NCI-H128 (cell line): ENCODE measurements at regions not wholly inside any gene's neighbourhood (a gene's known extent, or its start where the extent isn't known, plus 50 kb on each side); places are given as distances from the start of the nearest gene placed in this dataset.

Experiments
- DNase-seq: peaks from one replicate; lab custom pipeline; 2025; ENCODE audit not compliant: unreplicated experiment; lab: John Stamatoyannopoulos, UW

DNA sequence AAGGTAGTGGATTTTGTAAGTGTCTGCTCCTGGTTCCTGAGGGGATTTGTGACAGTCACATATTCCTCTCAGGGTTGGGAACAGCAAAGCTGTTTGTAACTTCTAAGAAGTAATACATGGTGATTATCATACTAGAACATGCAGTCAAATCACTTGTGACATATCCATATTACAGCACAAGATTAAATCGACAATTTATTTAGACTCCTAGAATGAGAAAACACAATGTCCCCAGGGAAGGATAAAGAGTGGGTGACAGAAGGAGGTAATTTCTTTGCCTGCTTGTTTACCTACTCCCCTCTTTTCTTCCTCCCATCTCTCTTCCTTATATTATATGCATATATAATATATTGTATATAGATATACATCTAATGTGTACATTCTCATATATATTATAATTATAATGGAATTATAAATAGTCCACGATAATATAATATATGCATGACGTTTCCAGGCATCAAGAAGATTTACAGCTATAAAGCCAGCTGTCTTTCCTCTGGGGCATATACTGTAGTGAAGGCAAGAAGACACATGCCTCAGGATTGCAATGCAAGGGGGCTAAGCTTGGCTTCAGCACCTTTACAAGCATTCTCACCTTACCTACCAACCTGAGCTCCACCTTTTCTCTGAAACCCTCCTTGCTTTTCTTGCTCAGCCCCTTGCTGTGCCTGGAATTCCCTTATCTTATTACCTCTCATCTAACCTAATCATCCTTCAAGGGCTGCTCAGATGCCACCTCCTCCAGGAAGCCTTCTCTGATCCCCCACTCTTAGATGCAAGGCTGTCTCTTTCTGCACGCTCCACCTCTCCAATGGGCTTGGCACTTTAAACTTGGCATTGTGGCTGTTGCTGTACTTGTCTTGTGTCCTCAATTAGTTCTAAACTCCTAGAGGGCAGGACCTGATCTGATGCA is 73.1 kb upstream of the PIAS1 start:
- no peak for DNase-seq

DNA sequence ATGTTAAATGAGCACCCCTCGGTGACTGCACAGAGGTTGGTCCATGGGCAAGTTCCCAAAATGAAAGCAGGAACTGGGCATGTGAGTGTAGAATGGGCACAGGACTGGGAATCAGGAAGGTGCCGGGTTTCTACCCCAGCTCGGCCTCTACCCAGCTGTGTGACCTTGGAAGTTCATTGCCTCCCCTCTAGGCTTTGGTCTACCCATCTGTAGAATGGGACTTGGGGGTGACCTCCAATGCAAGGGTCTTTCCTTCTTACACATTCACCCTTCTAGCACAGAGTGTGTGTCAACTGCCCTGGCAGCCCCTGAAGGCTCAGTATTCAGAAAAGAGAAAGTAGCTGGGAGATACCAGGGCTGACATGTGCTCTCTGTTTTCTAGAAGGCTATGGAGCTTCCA is 72.3 kb upstream of the PIAS1 start:
- no peak for DNase-seq

DNA sequence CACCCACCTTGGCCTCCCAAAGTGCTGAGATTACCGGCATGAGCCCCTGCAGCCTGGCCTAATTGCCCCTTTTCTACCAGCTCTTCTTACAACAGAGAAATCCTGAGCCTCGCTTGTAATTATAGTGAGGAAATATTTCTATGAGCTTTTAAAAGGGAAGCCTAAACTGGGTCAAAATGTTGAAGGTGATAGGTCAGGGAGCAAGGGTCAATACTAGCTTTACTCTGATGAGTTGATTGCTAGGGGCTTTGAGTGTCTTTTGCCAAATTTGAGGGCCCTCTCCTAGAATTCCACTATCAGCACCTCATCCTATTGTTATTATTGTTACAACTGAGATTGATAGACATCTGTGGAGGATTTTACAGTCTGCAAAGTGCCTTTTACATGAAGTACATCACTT is 62.4 kb upstream of the PIAS1 start:
- DNase-seq: no peak

DNA sequence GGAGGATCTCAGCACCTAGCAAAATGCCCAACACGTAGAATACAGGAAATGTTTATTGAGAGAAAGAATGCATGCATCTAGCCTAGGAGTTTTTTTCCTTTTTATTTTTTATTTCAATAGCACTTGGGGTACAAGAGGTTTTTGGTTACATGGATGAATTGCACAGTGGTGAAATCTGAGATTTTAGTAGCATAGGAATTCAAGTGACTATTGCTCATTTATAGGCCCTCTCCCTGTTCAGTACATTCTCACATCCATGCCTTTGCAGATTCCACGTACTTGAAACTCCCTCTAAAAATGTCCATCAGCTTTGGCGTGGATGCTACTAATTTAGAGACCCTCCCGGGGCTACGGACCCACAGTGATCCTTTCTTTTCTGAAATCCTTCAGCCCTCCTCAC is 61.7 kb upstream of the PIAS1 start:
- DNase-seq: no peak

DNA sequence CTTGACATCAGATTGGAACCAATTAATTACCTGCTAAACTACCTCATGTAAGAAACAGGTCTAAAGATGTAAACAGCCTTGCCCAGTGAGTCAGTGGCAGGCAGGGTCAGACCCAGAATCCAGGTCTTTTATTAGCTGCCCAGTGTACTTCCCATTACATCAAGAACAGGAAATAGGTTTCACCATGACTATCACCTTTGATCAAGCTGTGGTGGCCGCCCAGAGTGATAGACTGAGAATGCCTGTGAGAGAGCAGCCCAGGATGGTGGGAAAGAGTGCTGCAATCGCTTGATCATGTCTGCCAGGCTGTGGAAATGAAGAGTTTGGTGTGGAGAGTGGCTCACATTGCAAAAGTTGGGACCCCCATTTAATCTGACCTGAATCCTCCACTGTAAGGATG is 61.3 kb upstream of the PIAS1 start:
- no peak for DNase-seq

DNA sequence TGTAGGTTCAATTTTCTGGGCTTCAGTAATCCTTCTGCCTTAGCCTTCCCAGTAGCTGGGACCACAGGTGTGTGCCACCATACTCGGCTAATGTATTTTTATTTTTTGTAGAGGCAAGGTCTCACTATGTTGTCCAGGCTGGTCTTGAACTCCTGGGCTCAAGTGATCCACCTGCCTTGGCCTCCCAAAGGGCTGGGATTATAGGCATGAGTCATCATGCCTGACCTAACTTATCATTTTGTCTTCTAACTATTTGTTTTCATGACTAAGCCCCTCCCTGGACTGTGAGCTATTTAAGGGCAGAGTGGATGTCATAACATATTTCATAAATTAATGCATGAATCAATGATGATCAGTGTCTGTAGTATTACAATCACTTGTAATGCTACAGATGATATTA is 56.1 kb upstream of the PIAS1 start:
- no peak for DNase-seq

DNA sequence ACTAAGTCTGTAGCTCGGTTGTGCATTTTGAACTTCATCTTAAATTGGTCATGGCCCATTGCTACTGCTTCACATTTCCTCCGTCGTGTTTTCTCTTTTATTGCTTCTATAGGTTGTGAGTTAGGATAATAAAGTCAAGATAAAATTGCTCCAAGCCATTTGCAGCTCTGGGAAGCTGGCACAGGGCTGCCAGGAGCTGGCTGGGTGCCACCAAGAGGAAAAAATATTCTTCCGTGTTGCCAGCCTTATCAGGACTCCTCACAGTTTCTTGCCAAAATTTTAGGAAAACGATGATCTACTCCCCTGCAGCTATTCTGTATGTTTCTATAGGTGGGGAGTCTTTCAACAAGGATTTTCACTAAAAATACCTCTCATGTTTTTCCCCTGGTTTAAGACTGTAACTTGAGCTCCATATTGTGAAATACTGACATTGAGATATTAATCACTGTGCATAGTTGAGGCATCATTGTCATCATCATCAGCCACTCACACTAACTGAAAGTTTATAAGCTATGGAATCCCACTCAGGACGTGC is 55.4 kb upstream of the PIAS1 start:
- DNase-seq: no peak

DNA sequence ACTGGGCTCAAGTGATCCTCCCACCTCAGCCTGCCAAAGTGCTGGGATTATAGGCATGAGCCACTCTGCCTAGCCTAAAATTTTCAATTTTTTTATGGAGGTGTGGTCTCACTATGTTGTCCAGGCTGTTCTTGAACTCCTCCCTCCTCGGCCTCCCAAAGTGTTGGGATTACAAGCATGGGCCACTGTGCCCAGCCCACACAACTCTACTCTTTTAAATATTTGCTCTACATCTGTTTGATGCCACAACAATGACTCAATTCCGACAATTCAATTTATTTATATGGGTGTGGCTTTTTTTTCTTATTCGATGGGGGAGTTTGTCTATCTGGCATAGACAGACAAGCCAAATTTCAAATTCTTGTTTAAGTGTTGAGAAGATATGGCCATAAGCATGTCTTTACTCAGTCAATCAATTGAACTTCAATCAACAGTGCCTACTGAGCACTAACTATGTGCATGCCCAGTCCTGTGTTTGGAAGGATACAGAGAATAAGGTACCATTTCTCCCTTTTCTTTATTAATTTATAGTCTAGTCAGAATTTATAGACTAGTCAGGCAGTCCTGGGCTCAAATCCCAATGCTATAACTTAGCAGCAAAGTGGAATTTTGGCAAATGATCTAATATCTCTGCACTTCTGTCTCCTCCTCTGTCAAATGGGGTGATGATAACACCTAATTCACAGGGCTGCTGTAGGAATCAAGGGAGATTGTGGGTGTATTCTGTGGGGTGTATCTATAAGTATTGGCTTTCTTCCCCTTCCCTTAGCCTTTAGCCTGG is 54.6 kb upstream of the PIAS1 start:
- DNase-seq: no peak

DNA sequence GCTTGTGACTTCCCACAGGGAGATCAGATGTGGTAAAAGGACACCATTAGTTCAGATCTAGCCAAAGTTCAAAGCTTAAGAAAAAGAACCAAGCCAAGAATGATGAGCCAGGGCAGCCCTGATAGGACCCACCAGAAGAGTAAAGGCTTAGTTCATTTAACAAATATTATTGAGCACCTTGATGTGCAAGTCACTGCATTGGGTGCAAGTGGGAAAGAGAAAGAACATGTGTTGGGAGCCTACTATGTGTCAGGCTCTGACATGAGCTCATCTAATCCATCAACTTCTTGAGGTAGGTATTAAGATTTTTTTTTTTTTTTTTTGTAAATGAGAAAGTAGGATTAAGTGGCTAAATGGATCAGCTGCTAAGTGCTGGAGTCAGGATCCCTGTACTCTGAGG is 53.4 kb upstream of the PIAS1 start:
- no peak for DNase-seq

DNA sequence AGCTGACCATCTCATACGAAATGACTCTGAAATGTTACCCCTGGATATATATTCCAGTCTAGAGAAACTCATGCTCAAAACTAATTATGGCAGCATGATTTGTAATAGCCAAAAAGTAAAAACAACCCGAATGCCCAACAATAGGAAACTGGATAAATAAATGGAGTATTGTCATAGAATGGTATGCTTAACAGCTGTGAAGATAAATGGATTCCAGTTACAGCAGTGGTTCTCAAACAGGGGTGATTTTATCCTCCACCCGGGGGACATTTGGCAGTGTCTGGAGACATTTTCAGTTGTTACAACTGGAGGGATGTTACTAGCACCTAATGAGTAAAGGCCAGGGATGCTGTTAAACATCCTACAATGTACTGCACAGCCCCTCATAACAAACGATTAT is 52.3 kb upstream of the PIAS1 start:
- DNase-seq: no peak

DNA sequence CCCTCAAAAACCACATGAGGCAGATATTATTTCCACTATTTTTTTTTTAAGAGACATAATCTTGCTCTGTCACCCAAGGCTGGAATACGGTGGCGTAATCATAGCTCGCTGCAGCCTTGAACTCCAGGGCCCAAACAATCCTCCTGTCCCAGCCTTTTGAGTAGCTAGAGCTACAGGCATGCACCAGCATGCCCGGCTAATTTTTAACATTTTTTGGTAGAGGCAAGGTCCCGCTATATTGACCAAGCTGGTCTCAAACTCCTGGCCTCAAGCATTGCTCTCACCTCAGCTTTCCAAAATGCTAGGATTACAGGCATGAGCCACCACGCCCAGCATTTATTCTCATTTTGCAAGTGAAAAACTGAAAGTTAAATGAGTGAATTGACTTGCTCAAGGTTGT is 50.8 kb upstream of the PIAS1 start:
- no peak for DNase-seq
